Kidney (tissue), 13 donors: ENCODE measurements at regions not wholly inside any gene's neighbourhood (a gene's known extent, or its start where the extent isn't known, plus 50 kb on each side); places are given as distances from the start of the nearest gene placed in this dataset.

Source experiments
- DNase-seq, 5 donors: peaks; one replicate each; pipeline ENCODE4 v3.0.0-alpha.2; 2013 to 2020
- FAIRE-seq: peaks from 2 replicates; lab custom pipeline; 2012; peaks lifted over from hg19 to GRCh38; lab: Jason Lieb, UNC
- H3K27ac ChIP-seq, 2 donors: one replicate each; pipeline ENCODE4 v1.7.0; 2013; ENCODE audit warnings: low read depth in 2 of 2, low read length in 2 of 2, inconsistent platforms in 1 of 2
- H3K27me3 ChIP-seq: one replicate; pipeline ENCODE4 v1.7.1; 2013; ENCODE audit warnings: low read length, inconsistent platforms; ENCODE audit not compliant: control insufficient read depth, insufficient read depth
- H3K36me3 ChIP-seq, 3 donors: one replicate each; pipeline versions ENCODE4 v1.7.0 to v1.7.1; 2013; ENCODE audit warnings: low read length in 3 of 3, control low read depth in 1 of 3, inconsistent platforms in 1 of 3; ENCODE audit not compliant: insufficient read depth in 3 of 3, control insufficient read depth in 2 of 3
- H3K4me1 ChIP-seq, 3 donors: one replicate each; pipeline versions ENCODE4 v1.7.0 to v1.7.1; 2013; ENCODE audit warnings: low read length in 3 of 3, inconsistent platforms in 1 of 3, low read depth in 1 of 3; ENCODE audit not compliant: control insufficient read depth in 2 of 3, insufficient read depth in 2 of 3
- H3K4me3 ChIP-seq, 3 donors: one replicate each; pipeline versions ENCODE4 v1.7.0 to v1.8.1; 2013; ENCODE audit warnings: low read length in 3 of 3, control low read depth in 1 of 3, inconsistent platforms in 1 of 3
- H3K9ac ChIP-seq, 3 donors: one replicate each; pipeline versions ENCODE4 v1.7.0 to v1.7.1; 2013; ENCODE audit warnings: low read length in 3 of 3, control low read depth in 1 of 3, inconsistent platforms in 1 of 3
- H3K9me3 ChIP-seq, 3 donors: one replicate each; pipeline versions ENCODE4 v1.7.0 to v1.7.1; 2013; ENCODE audit warnings: low read length in 3 of 3, control low read depth in 1 of 3, inconsistent platforms in 1 of 3; ENCODE audit not compliant: control insufficient read depth in 2 of 3, insufficient read depth in 1 of 3
- intact Hi-C: fragments of 100-400 bp; cut with DNase I; formaldehyde crosslinking; loops from one replicate; pipeline ENCODE4 v1.11.1; 2022
- TF ChIP-seq, protein P1 (sequence below): IDR thresholded peaks from 3 replicates; pipeline ENCODE4 v1.5.1; 2012; ENCODE audit warnings: mild to moderate bottlenecking, moderate library complexity, borderline replicate concordance; ENCODE audit not compliant: insufficient read depth; ENCODE audit errors: extremely low read depth
- donor health status: control.
- donor health status: control.
- donor health status: control.
- donor health status: control.
- donor health status: control.
- donor health status: DM: yes; HTN: yes; CAD: no.
- donor health status: Normal renal cell carcinoma (clear cell type).

DNA sequence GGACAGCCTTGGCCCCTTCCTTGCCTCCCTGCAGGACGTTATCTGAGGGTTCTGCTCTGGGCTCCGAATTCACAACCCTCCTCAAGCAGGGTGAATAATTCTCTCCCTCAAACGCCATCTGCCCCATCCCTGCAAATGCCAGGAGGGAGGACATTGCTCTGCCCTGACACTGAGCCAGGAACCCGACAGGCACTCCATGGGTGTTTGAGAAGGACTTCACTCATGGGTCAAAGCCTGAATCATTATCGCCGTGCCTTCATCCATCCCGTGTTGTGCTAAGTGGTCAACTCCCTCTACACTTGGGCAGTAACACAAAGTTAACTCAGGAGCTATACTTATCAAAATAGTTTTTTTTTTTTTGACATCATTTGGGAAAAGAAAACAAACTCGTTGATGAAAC, 261.8 kb upstream of the IGF1R start:
- Histone ChIP-seq H3K4me1 (no peaks in the 10 kb centered on the region), H3K9me3 (no peaks in the 10 kb centered on the region), H3K27me3 (no peaks in the 10 kb centered on the region), H3K9ac (no peak overlapping the region), H3K36me3 (no peaks in the 10 kb centered on the region), H3K27ac (no peak overlapping the region), H3K4me3 (no peak overlapping the region)
- FAIRE-seq: no peak
- TF ChIP-seq, protein P1, sequence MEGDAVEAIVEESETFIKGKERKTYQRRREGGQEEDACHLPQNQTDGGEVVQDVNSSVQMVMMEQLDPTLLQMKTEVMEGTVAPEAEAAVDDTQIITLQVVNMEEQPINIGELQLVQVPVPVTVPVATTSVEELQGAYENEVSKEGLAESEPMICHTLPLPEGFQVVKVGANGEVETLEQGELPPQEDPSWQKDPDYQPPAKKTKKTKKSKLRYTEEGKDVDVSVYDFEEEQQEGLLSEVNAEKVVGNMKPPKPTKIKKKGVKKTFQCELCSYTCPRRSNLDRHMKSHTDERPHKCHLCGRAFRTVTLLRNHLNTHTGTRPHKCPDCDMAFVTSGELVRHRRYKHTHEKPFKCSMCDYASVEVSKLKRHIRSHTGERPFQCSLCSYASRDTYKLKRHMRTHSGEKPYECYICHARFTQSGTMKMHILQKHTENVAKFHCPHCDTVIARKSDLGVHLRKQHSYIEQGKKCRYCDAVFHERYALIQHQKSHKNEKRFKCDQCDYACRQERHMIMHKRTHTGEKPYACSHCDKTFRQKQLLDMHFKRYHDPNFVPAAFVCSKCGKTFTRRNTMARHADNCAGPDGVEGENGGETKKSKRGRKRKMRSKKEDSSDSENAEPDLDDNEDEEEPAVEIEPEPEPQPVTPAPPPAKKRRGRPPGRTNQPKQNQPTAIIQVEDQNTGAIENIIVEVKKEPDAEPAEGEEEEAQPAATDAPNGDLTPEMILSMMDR: no peak
- DNase-seq: no peak
- intact Hi-C loops: no loop called here

DNA sequence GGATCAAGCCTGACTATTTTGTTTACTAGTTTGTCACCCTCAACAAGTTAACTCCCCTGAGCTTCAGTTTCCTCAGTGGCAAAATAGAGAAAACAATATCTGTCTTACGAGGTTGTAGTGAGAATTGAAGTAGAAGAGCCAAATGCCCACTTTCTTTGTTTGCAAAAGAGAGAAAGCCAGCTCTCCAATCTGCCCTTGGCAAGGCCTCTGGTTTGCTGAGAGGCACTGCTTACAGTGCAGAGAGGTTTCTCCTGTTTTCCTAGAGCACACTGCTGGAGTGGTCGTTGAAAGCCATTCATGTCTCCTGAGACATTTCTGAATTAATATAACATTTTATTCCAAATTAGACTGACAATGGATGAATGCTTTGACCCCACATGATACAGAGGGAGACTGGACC, 260.5 kb upstream of the IGF1R start:
- intact Hi-C loops: no loop called here
- Histone ChIP-seq H3K4me3 (no peak overlapping the region), H3K4me1 (no peaks in the 10 kb centered on the region), H3K9ac (no peak overlapping the region), H3K36me3 (no peaks in the 10 kb centered on the region), H3K9me3 (no peaks in the 10 kb centered on the region), H3K27ac (no peak overlapping the region), H3K27me3 (no peaks in the 10 kb centered on the region)
- FAIRE-seq: no peak
- no peak for DNase-seq
- TF ChIP-seq, protein P1: no peak

DNA sequence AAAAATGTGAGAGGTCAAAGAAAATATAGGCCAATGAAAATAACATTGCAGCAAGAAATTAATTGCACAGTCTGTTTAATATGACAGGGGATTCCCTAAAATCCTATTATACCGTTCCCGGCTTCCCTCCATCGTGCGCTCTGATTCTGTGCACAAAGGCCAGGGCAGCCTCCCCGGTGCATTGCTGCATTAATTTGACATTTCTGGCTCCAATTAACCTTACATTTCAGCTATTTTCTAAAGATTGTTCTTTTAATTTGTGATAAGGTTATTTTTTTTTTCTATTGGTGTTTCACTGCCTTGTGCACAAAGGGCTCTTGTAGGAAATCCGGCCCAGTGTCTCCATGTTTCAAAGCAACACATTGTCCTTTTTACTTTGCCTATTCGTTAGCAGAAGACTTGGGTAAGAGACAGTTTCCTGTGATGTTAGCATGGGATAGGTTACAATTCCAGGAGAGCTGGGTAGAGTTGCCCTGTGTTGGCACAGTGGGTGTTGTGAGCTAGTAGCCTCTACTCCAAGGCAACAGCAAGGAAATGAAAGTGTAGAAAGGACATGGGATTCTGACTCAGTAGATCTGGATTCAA, 257.3 kb upstream of the IGF1R start:
- Histone ChIP-seq H3K27ac (no peak overlapping the region), H3K9ac (no peak overlapping the region), H3K36me3 (no peaks in the 10 kb centered on the region), H3K4me1 (peaks cover 0 to 2% (median 0%) of the 10 kb centered on the region in 3 donors), H3K27me3 (no peaks in the 10 kb centered on the region), H3K4me3 (no peak overlapping the region), H3K9me3 (no peaks in the 10 kb centered on the region)
- intact Hi-C loops: no loop called here
- DNase-seq: no peak
- TF ChIP-seq, protein P1: no peak
- FAIRE-seq: no peak

DNA sequence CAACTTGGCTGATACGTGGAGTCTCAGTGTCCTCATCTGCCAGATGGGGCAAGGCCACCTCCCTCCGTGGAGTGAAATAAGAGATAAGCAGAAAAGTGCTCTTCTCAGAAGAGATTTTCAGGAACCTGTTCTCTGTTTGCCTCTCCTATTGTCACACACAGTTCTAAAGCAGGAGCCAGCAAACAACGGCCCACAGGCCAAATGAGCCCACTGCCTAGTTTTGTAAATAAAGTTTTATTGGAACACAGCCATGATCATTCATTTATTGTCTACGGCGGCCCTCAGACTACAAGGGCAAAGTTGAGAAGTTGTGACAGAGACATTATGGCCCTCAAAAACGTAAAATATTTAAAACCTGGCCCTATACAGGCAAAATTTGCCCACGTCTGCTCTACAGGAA, 256.8 kb upstream of the IGF1R start:
- H3K36me3 ChIP-seq: no peaks in the 10 kb centered on the region
- no peak overlapping the region for H3K4me3 ChIP-seq
- H3K27ac ChIP-seq: no peak overlapping the region
- DNase-seq: no peak
- no peaks in the 10 kb centered on the region for H3K27me3 ChIP-seq
- no peak for FAIRE-seq
- no peaks in the 10 kb centered on the region for H3K9me3 ChIP-seq
- TF ChIP-seq, protein P1: no peak
- H3K9ac ChIP-seq: no peak overlapping the region
- peaks cover 0 to 3% (median 0%) of the 10 kb centered on the region in 3 donors for H3K4me1 ChIP-seq
- intact Hi-C loops: no loop called here
